Fibroblast of lung (primary cell): ENCODE measurements at regions not wholly inside any gene's neighbourhood (a gene's known extent, or its start where the extent isn't known, plus 50 kb on each side); places are given as distances from the start of the nearest gene placed in this dataset.

Experiments
- DNase-seq, 2 donors: peaks; one replicate each; pipeline versions ENCODE4 v3.0.0 to v3.0.0-alpha.2; 2010; ENCODE audit warnings: low read depth in 2 of 2
- H2AFZ ChIP-seq: 2 replicates; pipeline ENCODE4 v1.5.1; 2012; ENCODE audit warnings: low read length, control low read depth, inconsistent platforms
- H3K27ac ChIP-seq: 2 replicates; pipeline ENCODE4 v1.5.1; 2011; ENCODE audit warnings: low read length, control low read depth; ENCODE audit not compliant: insufficient read depth
- H3K27me3 ChIP-seq: 2 replicates; pipeline ENCODE4 v1.5.1; 2011; ENCODE audit warnings: mild to moderate bottlenecking, low read length; ENCODE audit not compliant: control insufficient read depth, insufficient read depth
- H3K36me3 ChIP-seq: 2 replicates; pipeline ENCODE4 v1.5.1; 2011; ENCODE audit warnings: low read length; ENCODE audit not compliant: control insufficient read depth, insufficient read depth
- H3K4me1 ChIP-seq: 2 replicates; pipeline ENCODE4 v1.5.1; 2011; ENCODE audit warnings: low read length; ENCODE audit not compliant: control insufficient read depth, insufficient read depth; ENCODE audit errors: extremely low read depth
- H3K4me2 ChIP-seq: 2 replicates; pipeline ENCODE4 v1.5.1; 2011; ENCODE audit warnings: low read length, control low read depth; ENCODE audit not compliant: insufficient read depth; ENCODE audit errors: extremely low read depth
- H3K4me3 ChIP-seq, 4 experiments: fragments of 200-600 bp in 1 of 4; sonication (generic) in 1 of 4; replicated peaks in 1 of 4; 2 replicates each; pipeline ENCODE4 v1.5.1; 2011 to 2016; ENCODE audit warnings: low read length in 4 of 4, low read depth in 3 of 4, mild to moderate bottlenecking in 3 of 4, control low read depth in 2 of 4, inconsistent platforms in 1 of 4, mixed read lengths in 1 of 4; ENCODE audit not compliant: insufficient read depth in 1 of 4; ENCODE audit errors: control extremely low read depth in 1 of 4
- H3K79me2 ChIP-seq: 2 replicates; pipeline ENCODE4 v1.5.1; 2012; ENCODE audit warnings: mild to moderate bottlenecking, low read length, inconsistent platforms; ENCODE audit not compliant: control insufficient read depth, insufficient read depth
- H3K9ac ChIP-seq: 2 replicates; pipeline ENCODE4 v1.5.1; 2011; ENCODE audit warnings: mild to moderate bottlenecking, low read length, control low read depth; ENCODE audit not compliant: insufficient read depth
- H3K9me3 ChIP-seq: 2 replicates; pipeline ENCODE4 v1.5.1; 2012; ENCODE audit warnings: low read depth, low read length; ENCODE audit not compliant: control insufficient read depth, insufficient read depth
- H4K20me1 ChIP-seq: 2 replicates; pipeline ENCODE4 v1.5.1; 2011; ENCODE audit warnings: low read length; ENCODE audit not compliant: control insufficient read depth, insufficient read depth; ENCODE audit errors: extremely low read depth
- CTCF ChIP-seq, 2 donors: IDR thresholded peaks in 1 of 2; conservative IDR thresholded peaks in 1 of 2; 1 replicate in 1 of 2; 2 replicates in 1 of 2; pipeline ENCODE4 v1.5.1; 2011 to 2012; ENCODE audit warnings: low read length in 2 of 2, control low read depth in 1 of 2, inconsistent platforms in 1 of 2, low read depth in 1 of 2, mild to moderate bottlenecking in 1 of 2
- EZH2 ChIP-seq: IDR thresholded peaks from 2 replicates; pipeline ENCODE4 v1.5.1; 2012; ENCODE audit warnings: low read length, control low read depth, mild to moderate bottlenecking; ENCODE audit errors: missing control alignments

DNA sequence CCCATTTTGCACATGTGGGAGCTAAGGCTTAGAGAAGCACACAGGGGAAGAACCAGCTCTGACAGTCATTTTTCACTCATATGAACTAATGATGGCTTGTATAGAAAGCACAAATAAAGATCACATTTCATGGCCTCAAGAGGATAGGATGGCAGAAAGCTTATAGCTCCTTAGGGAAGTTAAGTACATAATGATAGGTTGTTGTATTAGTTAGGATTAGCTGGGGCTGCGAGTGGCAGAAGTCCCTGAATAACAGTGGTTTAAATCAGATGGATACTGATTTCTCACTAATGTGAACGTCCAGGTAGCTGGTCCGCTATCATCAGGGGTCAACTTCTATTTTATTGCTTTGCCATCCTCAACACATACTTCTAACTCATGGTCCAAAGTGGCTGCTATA lies 284.0 kb downstream of the RPS6KC1 start:
- no peaks in the 10 kb centered on the region for H3K27me3 ChIP-seq
- no peak overlapping the region for H3K4me3 ChIP-seq
- no peaks in the 10 kb centered on the region for H3K4me1 ChIP-seq
- H3K9ac ChIP-seq, result no peak overlapping the region
- H3K9me3 ChIP-seq, result no peaks in the 10 kb centered on the region
- no peak for TF ChIP-seq EZH2
- no peak for TF ChIP-seq CTCF (conservative IDR thresholded peaks at IDR 0.05 in 1 of 2, IDR thresholded peaks at IDR 0.05 in 1 of 2; ENCODE audit: low read depth in 1 of 2, low read length in 2 of 2)
- H3K79me2 ChIP-seq, result no peaks in the 10 kb centered on the region
- no peak for DNase-seq
- H3K36me3 ChIP-seq, result no peaks in the 10 kb centered on the region
- no peak overlapping the region for H2AFZ ChIP-seq
- no peak overlapping the region for H3K4me2 ChIP-seq
- H3K27ac ChIP-seq, result no peak overlapping the region
- H4K20me1 ChIP-seq, result no peaks in the 10 kb centered on the region

- H4K20me1 ChIP-seq, result no peaks in the 10 kb centered on the region
- H3K27ac ChIP-seq, result no peak overlapping the region
- H3K79me2 ChIP-seq, result no peaks in the 10 kb centered on the region
- DNase-seq, result no peak
- no peak overlapping the region for H3K9ac ChIP-seq
- H3K9me3 ChIP-seq, result no peaks in the 10 kb centered on the region
- no peaks in the 10 kb centered on the region for H3K4me1 ChIP-seq
- no peaks in the 10 kb centered on the region for H3K27me3 ChIP-seq
- no peak overlapping the region for H3K4me2 ChIP-seq
- no peak for TF ChIP-seq CTCF (conservative IDR thresholded peaks at IDR 0.05 in 1 of 2, IDR thresholded peaks at IDR 0.05 in 1 of 2; ENCODE audit: low read depth in 1 of 2, low read length in 2 of 2)
- no peak for TF ChIP-seq EZH2
- no peaks in the 10 kb centered on the region for H3K36me3 ChIP-seq
- no peak overlapping the region for H3K4me3 ChIP-seq
- H2AFZ ChIP-seq, result no peak overlapping the region
These were observed 286.1 kb downstream of the RPS6KC1 start for GRCh38 chr1:213337025-213337678.

- no peak for DNase-seq
- TF ChIP-seq CTCF (conservative IDR thresholded peaks at IDR 0.05 in 1 of 2, IDR thresholded peaks at IDR 0.05 in 1 of 2; ENCODE audit: low read depth in 1 of 2, low read length in 2 of 2) (no peak), EZH2 (no peak)
- Histone ChIP-seq H3K36me3 (no peaks in the 10 kb centered on the region), H4K20me1 (no peaks in the 10 kb centered on the region), H3K4me1 (no peaks in the 10 kb centered on the region), H3K79me2 (no peaks in the 10 kb centered on the region), H3K4me3 (no peak overlapping the region), H3K9ac (no peak overlapping the region), H3K9me3 (no peaks in the 10 kb centered on the region), H3K27ac (no peak overlapping the region), H3K27me3 (no peaks in the 10 kb centered on the region), H3K4me2 (no peak overlapping the region), H2AFZ (no peak overlapping the region)
These were observed 289.6 kb downstream of the RPS6KC1 start for GRCh38 chr1:213340593-213340992.
